ENCODE measurements at regions not wholly inside any gene's neighbourhood (a gene's known extent, or its start where the extent isn't known, plus 50 kb on each side); places are given as distances from the start of the nearest gene placed in this dataset.
"Not testable (repeated sequence)": the region's sequence is repeated elsewhere in the genome, so short reads cannot be mapped to it uniquely, and the experiment has no call there.

GRCh38 chr1:102821707-102822106 is 286.6 kb downstream of the COL11A1 start:
- DNase-seq (ENCODE audit: low read depth) = no peak

DNA sequence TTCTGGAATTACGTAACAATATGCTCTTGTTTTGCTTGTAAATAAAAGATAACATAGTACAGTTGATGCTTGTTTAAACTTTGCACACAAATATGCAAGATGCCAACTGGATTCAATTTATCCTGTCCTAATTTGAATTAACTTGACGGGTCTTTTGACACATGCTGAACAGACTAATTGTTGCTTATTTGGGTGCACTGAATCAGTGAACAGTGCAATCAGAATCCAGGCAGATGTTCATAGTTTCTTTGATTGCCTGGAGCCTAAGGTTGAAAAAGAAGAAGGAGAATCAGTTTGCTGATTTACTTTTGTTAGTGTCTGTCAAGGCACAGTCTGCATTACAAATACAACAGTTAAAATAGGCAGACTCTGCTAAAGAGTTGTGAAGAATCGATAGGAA is 307.9 kb downstream of the COL11A1 start:
- no peak for DNase-seq (ENCODE audit: low read depth)

DNA sequence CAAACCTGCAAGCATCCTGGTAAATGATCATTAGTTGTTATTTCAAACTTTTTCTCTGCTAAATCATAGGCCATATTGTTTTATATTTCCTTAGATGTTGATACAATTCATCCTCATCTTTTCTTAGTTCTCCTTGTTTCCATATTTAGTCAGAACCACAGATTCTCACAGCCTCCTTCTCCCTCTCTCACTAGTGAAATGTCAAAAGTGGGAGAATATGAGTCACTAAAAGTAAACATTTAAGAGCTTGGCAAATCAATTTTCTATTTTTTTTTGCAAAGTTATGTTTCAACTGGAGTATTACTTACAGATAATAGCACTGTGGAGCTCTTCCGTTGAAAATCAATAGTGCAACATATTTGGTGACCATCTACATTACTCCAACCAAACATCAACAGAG is 308.8 kb downstream of the COL11A1 start:
- DNase-seq (ENCODE audit: low read depth) = no peak

DNA sequence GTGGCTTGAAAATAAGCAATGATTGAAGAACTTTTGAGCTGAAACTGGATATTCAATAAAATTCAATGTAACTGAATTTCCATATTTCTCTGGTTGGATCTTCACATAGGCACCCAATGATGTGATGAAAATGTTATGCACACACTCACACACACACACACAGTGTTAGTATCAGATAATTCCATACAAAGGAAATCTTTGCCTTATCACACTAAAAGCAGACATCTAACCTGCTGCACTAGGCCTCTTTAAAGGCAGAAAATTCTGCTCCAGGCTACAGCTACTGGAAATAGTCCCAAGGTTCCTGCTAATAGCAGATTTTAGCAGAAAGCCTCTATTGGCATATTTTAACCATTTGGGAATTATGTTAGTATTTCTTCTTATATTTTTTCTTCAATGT is 309.6 kb downstream of the COL11A1 start:
- DNase-seq (ENCODE audit: low read depth) = no peak

- DNase-seq (ENCODE audit: low read depth) = no peak
These were observed 311.9 kb downstream of the COL11A1 start for GRCh38 chr1:102796429-102796828.

- DNase-seq (ENCODE audit: low read depth) = no peak
These were observed 317.3 kb downstream of the COL11A1 start for GRCh38 chr1:102790997-102791396.

DNA sequence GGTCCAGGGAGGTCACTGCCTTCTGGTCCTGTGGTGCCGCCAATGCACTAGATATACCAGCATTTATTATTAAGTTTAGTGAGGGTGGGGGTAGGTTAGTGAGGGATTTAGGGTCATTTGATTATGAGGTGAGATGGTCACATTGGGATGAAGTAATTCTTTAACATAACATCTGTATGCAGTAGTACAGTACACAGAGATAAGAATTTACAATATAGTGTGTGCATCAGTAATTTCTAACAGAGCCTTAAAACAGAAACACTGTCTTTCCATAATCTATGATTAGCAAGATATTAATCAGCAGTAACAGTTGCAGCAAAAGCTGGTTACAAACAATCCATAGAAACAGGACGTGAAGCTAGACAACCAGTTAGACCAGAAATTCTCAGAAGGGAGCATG is 318.4 kb downstream of the COL11A1 start:
- not testable (repeated sequence) for DNase-seq (ENCODE audit: low read depth)

DNA sequence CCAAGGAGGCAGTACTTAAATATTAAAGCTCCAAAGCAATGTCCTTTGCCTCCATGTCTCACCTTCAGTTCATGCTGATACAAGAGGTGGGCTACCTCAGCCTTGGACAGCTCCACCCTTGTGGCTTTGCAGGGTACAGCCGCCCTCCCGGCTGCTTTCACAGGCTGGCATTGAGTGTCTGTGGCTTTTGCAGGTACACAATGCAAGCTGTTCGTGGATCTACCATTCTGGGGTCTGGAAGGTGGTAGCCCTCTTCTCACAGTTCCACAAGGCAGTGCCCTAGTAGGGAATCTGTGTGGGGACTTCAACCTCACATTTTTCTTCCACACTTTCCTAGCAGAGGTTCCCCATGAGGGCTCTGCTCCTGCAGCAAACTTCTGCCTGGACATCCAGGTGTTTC is 324.8 kb downstream of the COL11A1 start:
- no peak for DNase-seq (ENCODE audit: low read depth)

GRCh38 chr1:102782144-102782543 is 326.2 kb downstream of the COL11A1 start:
- no peak for DNase-seq (ENCODE audit: low read depth)

- no peak for DNase-seq (ENCODE audit: low read depth)
These were observed 332.3 kb downstream of the COL11A1 start for GRCh38 chr1:102776071-102776470.

- DNase-seq (ENCODE audit: low read depth) = no peak
These were observed 335.5 kb downstream of the COL11A1 start for GRCh38 chr1:102772831-102773230.

DNA sequence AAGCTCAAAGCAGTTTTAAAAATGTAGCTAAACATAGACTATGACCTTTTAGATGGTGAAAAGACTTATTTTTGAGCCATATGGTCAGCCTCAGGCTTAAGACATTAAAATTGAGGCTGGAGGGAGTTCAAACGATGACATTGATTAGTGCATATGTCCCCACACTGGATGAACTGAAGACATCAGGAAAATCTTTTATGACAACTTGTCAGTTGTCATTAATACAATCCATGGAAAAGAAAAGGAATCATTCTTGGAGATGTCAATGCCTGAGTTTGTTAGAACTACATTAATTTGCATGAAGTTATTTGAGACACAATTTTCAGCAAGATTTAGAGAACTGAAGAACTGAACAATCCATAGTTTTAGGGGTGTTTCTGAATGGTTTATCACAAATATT is 349.9 kb downstream of the COL11A1 start:
- DNase-seq (ENCODE audit: low read depth) = no peak

DNA sequence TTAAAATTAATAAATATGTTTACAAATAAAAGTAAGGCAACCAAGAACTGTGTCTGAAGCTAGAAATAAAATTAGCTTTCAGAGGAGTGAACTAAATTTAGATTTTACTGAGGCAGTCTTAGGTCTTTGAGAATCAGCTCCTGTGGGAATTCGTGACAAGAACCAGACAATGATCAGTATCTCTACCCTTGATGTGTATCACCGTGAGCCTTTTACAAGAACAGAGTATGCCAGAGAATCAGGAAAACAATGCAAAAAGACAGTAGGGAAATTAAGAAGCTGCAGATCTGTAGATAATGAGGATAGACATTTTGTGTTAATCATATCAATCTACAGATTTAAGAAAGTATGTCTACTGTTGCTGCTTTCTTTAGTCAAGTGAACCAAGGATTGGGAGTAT is 351.0 kb downstream of the COL11A1 start:
- no peak for DNase-seq (ENCODE audit: low read depth)

- DNase-seq (ENCODE audit: low read depth) = peak; percentile 16
These were observed 357.2 kb downstream of the COL11A1 start for GRCh38 chr1:102751111-102751510.

- DNase-seq (ENCODE audit: low read depth) = no peak
These were observed 365.9 kb downstream of the COL11A1 start for GRCh38 chr1:102742426-102742825.

DNA sequence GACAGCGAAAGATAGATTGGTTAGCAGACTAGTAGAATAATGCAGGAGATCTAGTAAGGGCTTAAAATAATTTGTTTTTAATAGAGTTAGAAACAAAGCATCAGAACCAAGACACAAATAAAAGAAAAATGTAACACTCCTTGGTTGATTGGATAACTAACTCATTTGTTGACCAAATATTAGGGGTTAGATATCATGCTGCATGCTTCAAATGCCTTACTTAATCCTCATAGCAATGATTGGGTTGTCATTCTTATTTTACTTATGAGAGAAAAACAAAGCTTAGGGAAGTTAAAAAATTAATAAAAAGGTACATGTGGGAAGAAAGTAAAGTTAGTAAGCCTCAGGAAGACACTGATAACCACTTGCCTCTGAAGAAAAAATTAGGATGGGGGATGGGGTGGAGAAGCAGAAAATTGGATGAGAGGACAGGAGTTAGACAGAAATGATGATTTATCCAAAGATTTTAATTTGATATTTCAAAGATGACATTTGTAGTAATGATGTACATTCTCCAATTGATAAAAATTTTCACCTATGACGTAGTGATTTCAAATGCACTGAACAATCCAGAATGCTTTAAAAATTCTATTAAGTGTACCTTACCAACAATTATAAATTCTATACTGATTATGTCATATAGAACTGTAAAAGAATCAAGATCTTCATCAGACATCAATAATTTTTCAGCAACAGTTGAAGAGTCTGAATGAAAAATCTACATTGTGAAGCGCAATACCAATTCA is 374.7 kb downstream of the COL11A1 start:
- DNase-seq (ENCODE audit: low read depth) = no peak

GRCh38 chr1:102732927-102733326 is 375.4 kb downstream of the COL11A1 start:
- DNase-seq (ENCODE audit: low read depth) = no peak

DNA sequence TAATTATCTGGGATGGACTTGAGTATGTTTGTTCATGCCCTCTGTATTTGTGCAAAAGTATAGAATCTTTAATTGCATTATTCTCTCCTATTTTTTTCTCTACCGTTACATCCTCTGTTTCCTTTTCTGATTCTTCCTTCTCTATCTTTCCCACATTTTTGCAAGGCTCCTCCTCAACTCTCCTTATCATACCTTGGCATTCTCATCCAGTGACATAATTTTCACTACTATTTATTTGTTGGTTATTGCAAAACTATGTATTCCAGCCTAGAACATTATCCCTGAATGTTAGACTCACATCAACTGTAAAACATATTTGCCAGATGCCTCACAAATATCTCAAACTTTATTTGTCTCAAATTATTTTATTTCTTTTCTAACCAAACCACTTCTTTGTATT is 381.9 kb downstream of the COL11A1 start:
- no peak for DNase-seq (ENCODE audit: low read depth)

- no peak for DNase-seq (ENCODE audit: low read depth)
These were observed 383.6 kb downstream of the COL11A1 start for GRCh38 chr1:102724741-102725140.

- DNase-seq (ENCODE audit: low read depth) = no peak
These were observed 393.2 kb downstream of the COL11A1 start for GRCh38 chr1:102715150-102715549.

DNA sequence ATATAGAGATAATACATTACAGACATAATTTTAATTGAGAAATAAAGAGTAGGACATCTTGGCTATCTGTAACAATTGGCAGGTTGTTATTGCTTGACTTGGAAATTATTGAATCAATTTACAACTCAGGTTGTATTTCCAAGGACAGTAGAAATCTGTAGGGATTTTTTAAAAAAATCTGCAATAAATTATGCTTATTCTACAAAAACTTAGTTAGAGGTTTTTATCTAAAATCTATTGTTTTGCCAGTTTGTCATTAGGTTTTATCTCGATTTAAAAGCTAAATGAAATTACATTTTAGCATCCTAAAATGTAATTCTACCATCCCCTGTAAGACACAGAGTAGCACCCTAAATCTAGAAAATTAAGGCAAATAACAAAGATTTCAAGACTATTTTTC is 408.8 kb downstream of the COL11A1 start:
- DNase-seq (ENCODE audit: low read depth) = no peak

GRCh38 chr1:102693345-102693744 is 415.0 kb downstream of the COL11A1 start:
- no peak for DNase-seq (ENCODE audit: low read depth)

GRCh38 chr1:102691592-102692090 is 416.7 kb downstream of the COL11A1 start:
- DNase-seq (ENCODE audit: low read depth) = no peak

GRCh38 chr1:102687383-102687782 is 420.9 kb downstream of the COL11A1 start:
- DNase-seq (ENCODE audit: low read depth) = no peak
